ENCODE measurements at regions not wholly inside any gene's neighbourhood (a gene's known extent, or its start where the extent isn't known, plus 50 kb on each side); places are given as distances from the start of the nearest gene placed in this dataset.

DNA sequence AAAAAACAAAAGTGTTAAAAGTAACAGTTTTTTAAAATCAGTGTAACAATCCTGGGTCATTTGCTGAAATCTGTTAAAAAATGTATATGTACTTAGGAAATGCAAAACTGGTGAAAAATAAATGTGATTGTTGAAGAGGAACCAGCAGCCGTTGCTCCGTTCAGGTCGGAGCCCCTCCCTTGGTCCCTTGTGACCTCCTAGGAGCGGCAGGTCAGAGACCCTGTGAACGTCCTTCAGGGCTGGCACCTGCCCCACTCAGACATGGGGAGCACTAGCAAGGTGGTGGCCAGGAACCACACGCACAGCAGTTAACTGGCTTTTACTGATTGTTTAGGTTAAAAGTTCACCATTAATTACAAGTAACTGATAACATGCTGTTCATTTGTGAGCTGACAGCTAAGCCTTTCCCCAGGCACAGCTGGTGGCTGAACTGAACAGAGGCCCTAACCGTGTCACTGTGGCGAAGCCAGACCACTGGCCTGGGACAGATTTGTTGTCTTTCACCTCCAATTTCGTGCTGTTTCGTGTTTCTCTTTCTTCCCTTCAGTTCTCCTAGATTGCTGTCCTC is 159.2 kb upstream of the ALKAL2 start:
- BruUV-seq (replicated peaks): no TSS peak
- no peak overlapping the region for H3K4me3 ChIP-seq (replicated peaks in 1 of 3; ENCODE audit: insufficient read depth in 1 of 3, low read depth in 2 of 3, low read length in 3 of 3)
- no peak overlapping the region for H3K9ac ChIP-seq (ENCODE audit: insufficient read depth, low read depth, low read length)
- in situ Hi-C loops (cut with HindIII; ENCODE audit: extremely low pct_ligation_motif_present, low pct_unique_long_range_greater_than_20kb) (no loop called here), intact Hi-C loops (cut with micrococcal nuclease; ENCODE audit: unreplicated experiment) (no loop called here)
- no peaks in the 10 kb centered on the region for H4K20me1 ChIP-seq (ENCODE audit: insufficient read depth, low read length)
- ChIA-PET POLR2A (no interaction called here), CTCF (ENCODE audit: low intra/inter-chr PET ratio, low total read pairs) (no interaction called here)
- H3K4me1 ChIP-seq (ENCODE audit: insufficient read depth, low read length): no peaks in the 10 kb centered on the region
- no peak for FAIRE-seq
- DNase-seq (ENCODE audit: low spot score): no peak
- 4% methylated on average over 9 of the region's 10 CpGs for WGBS (ENCODE audit: low lambda C conversion rate)
- no peak for TF ChIP-seq PRPF4 (IDR thresholded peaks at IDR 0.05; ENCODE audit: low read depth, low read length, poor library complexity, severe bottlenecking)
- TF ChIP-seq, protein P1, sequence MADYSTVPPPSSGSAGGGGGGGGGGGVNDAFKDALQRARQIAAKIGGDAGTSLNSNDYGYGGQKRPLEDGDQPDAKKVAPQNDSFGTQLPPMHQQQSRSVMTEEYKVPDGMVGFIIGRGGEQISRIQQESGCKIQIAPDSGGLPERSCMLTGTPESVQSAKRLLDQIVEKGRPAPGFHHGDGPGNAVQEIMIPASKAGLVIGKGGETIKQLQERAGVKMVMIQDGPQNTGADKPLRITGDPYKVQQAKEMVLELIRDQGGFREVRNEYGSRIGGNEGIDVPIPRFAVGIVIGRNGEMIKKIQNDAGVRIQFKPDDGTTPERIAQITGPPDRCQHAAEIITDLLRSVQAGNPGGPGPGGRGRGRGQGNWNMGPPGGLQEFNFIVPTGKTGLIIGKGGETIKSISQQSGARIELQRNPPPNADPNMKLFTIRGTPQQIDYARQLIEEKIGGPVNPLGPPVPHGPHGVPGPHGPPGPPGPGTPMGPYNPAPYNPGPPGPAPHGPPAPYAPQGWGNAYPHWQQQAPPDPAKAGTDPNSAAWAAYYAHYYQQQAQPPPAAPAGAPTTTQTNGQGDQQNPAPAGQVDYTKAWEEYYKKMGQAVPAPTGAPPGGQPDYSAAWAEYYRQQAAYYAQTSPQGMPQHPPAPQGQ (CRISPR knock-in tag; IDR thresholded peaks at IDR 0.05; ENCODE audit: borderline replicate concordance): no peak
- H3K79me2 ChIP-seq (ENCODE audit: insufficient read depth, low read length): no peaks in the 10 kb centered on the region
- ATAC-seq: no peak
- H3K27me3 ChIP-seq (ENCODE audit: control insufficient read depth in 1 of 2, insufficient read depth in 2 of 2, low read length in 2 of 2): peaks cover 9 to 65% of the 10 kb centered on the region in 2 experiments; a peak in 4 of 5 replicates
- no peak overlapping the region for H2AFZ ChIP-seq (ENCODE audit: low read length)
- no peak overlapping the region for H3K27ac ChIP-seq (ENCODE audit: extremely low read length, insufficient read depth, low read length)
- H3K4me2 ChIP-seq (ENCODE audit: low read depth, low read length): no peak overlapping the region
- no peaks in the 10 kb centered on the region for H3K9me3 ChIP-seq (ENCODE audit: low read length)
- no peaks in the 10 kb centered on the region for H3K36me3 ChIP-seq (replicated peaks in 1 of 2; ENCODE audit: control insufficient read depth in 1 of 2, insufficient read depth in 2 of 2, low read length in 2 of 2)

GRCh38 chr2:446303-446874 is 158.5 kb upstream of the ALKAL2 start:
- Histone ChIP-seq H3K79me2 (ENCODE audit: insufficient read depth, low read length) (no peaks in the 10 kb centered on the region), H3K4me2 (ENCODE audit: low read depth, low read length) (no peak overlapping the region), H3K4me1 (ENCODE audit: insufficient read depth, low read length) (no peaks in the 10 kb centered on the region), H3K27me3 (ENCODE audit: control insufficient read depth in 1 of 2, insufficient read depth in 2 of 2, low read length in 2 of 2) (peaks cover 11 to 67% of the 10 kb centered on the region in 2 experiments), H3K9ac (ENCODE audit: insufficient read depth, low read depth, low read length) (no peak overlapping the region), H4K20me1 (ENCODE audit: insufficient read depth, low read length) (no peaks in the 10 kb centered on the region), H3K27ac (ENCODE audit: extremely low read length, insufficient read depth, low read length) (no peak overlapping the region), H3K36me3 (replicated peaks in 1 of 2; ENCODE audit: control insufficient read depth in 1 of 2, insufficient read depth in 2 of 2, low read length in 2 of 2) (no peaks in the 10 kb centered on the region), H3K4me3 (replicated peaks in 1 of 3; ENCODE audit: insufficient read depth in 1 of 3, low read depth in 2 of 3, low read length in 3 of 3) (no peak overlapping the region), H3K9me3 (ENCODE audit: low read length) (no peaks in the 10 kb centered on the region), H2AFZ (ENCODE audit: low read length) (no peak overlapping the region)
- intact Hi-C loops (cut with micrococcal nuclease; ENCODE audit: unreplicated experiment): no loop called here
- no TSS peak for BruUV-seq (replicated peaks)
- ChIA-PET CTCF (ENCODE audit: low intra/inter-chr PET ratio, low total read pairs) (no interaction called here), POLR2A (no interaction called here)
- FAIRE-seq (no peak), ATAC-seq (no peak), DNase-seq (ENCODE audit: low spot score) (no peak)
- in situ Hi-C loops (cut with HindIII; ENCODE audit: extremely low pct_ligation_motif_present, low pct_unique_long_range_greater_than_20kb): no loop called here
- 20% methylated on average over 11 of the region's 11 CpGs for WGBS (ENCODE audit: low lambda C conversion rate)
- TF ChIP-seq YEATS2 (CRISPR knock-in tag; IDR thresholded peaks at IDR 0.05; ENCODE audit: borderline replicate concordance): no peak
- TF ChIP-seq GRHL1 (CRISPR knock-in tag; conservative IDR thresholded peaks at IDR 0.05): no peak
- TF ChIP-seq SMAD9 (CRISPR knock-in tag; IDR thresholded peaks at IDR 0.05): no peak
- TF ChIP-seq, protein P2, sequence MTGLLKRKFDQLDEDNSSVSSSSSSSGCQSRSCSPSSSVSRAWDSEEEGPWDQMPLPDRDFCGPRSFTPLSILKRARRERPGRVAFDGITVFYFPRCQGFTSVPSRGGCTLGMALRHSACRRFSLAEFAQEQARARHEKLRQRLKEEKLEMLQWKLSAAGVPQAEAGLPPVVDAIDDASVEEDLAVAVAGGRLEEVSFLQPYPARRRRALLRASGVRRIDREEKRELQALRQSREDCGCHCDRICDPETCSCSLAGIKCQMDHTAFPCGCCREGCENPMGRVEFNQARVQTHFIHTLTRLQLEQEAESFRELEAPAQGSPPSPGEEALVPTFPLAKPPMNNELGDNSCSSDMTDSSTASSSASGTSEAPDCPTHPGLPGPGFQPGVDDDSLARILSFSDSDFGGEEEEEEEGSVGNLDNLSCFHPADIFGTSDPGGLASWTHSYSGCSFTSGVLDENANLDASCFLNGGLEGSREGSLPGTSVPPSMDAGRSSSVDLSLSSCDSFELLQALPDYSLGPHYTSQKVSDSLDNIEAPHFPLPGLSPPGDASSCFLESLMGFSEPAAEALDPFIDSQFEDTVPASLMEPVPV (CRISPR knock-in tag; IDR thresholded peaks at IDR 0.05): no peak
- TF ChIP-seq PRDM10 (CRISPR knock-in tag; IDR thresholded peaks at IDR 0.05; ENCODE audit: low read depth): no peak

Data from HepG2 (cell line).